ENCODE measurements at regions not wholly inside any gene's neighbourhood (a gene's known extent, or its start where the extent isn't known, plus 50 kb on each side); places are given as distances from the start of the nearest gene placed in this dataset.

DNA sequence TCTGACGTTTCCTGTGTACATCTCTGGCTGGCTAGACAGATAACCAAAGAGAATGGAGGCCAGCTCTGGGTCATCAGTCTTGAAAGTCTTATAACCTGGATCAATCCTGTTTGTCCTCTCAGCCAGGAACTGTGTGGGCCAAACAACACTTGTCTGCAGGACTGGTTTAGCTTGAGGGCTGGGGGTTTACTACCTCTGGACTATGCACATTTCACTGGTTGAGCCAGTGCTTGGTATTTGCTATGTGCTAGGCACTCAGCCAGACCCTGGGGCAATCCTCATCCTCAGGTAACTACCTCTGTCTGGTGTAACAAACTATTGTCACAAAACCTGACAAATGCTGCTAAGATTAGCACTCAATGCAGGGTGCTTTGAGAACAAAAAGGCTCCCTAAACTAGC lies 169.7 kb downstream of the HAUS1 start:
- Histone ChIP-seq H3K79me2 (ENCODE audit: low read length) (no peaks in the 10 kb centered on the region), H3K4me1 (ENCODE audit: low read length) (no peaks in the 10 kb centered on the region), H3K9ac (ENCODE audit: low read length) (no peak overlapping the region), H3K27me3 (ENCODE audit: low read depth, low read length) (no peaks in the 10 kb centered on the region), H4K20me1 (ENCODE audit: insufficient read depth, low read length) (peaks cover 4% of the 10 kb centered on the region; the same call in 1 of the 2 replicates), H2AFZ (ENCODE audit: low read depth, low read length) (no peak overlapping the region), H3K36me3 (replicated peaks; ENCODE audit: low read depth, low read length) (peaks cover 15% of the 10 kb centered on the region), H3K9me3 (ENCODE audit: insufficient read depth, low read length) (no peaks in the 10 kb centered on the region), H3K4me3 (ENCODE audit: low read length) (no peak overlapping the region), H3K4me2 (ENCODE audit: low read length) (no peak overlapping the region), H3K27ac (ENCODE audit: low read length) (no peak overlapping the region)
- TF ChIP-seq EZH2phosphoT487 (IDR thresholded peaks at IDR 0.05; ENCODE audit: low read depth) (no peak), CTCF (IDR thresholded peaks at IDR 0.05; ENCODE audit: low read depth, low read length) (no peak)

GRCh38 chr18:46274266-46274665 lies 170.1 kb downstream of the HAUS1 start:
- H3K4me1 ChIP-seq (ENCODE audit: low read length), result no peaks in the 10 kb centered on the region
- H2AFZ ChIP-seq (ENCODE audit: low read depth, low read length), result no peak overlapping the region
- no peak overlapping the region for H3K9ac ChIP-seq (ENCODE audit: low read length)
- peaks cover 4% of the 10 kb centered on the region; the same call in 1 of the 2 replicates for H4K20me1 ChIP-seq (ENCODE audit: insufficient read depth, low read length)
- no peaks in the 10 kb centered on the region for H3K9me3 ChIP-seq (ENCODE audit: insufficient read depth, low read length)
- peaks cover 11% of the 10 kb centered on the region for H3K36me3 ChIP-seq (replicated peaks; ENCODE audit: low read depth, low read length)
- no peak overlapping the region for H3K4me2 ChIP-seq (ENCODE audit: low read length)
- no peaks in the 10 kb centered on the region for H3K27me3 ChIP-seq (ENCODE audit: low read depth, low read length)
- H3K27ac ChIP-seq (ENCODE audit: low read length), result no peak overlapping the region
- H3K79me2 ChIP-seq (ENCODE audit: low read length), result no peaks in the 10 kb centered on the region
- TF ChIP-seq CTCF (IDR thresholded peaks at IDR 0.05; ENCODE audit: low read depth, low read length) (no peak), EZH2phosphoT487 (IDR thresholded peaks at IDR 0.05; ENCODE audit: low read depth) (no peak)
- no peak overlapping the region for H3K4me3 ChIP-seq (ENCODE audit: low read length)

- H3K9ac ChIP-seq (ENCODE audit: low read length), result no peak overlapping the region
- no peaks in the 10 kb centered on the region for H3K9me3 ChIP-seq (ENCODE audit: insufficient read depth, low read length)
- H3K4me3 ChIP-seq (ENCODE audit: low read length), result no peak overlapping the region
- no peaks in the 10 kb centered on the region for H3K27me3 ChIP-seq (ENCODE audit: low read depth, low read length)
- 0 out of 2 replicates have a peak, but pooled peaks cover 4% of the 10 kb centered on the region for H4K20me1 ChIP-seq (ENCODE audit: insufficient read depth, low read length)
- H3K4me2 ChIP-seq (ENCODE audit: low read length), result no peak overlapping the region
- no peak overlapping the region for H3K27ac ChIP-seq (ENCODE audit: low read length)
- no peaks in the 10 kb centered on the region for H3K4me1 ChIP-seq (ENCODE audit: low read length)
- TF ChIP-seq CTCF (IDR thresholded peaks at IDR 0.05; ENCODE audit: low read depth, low read length) (no peak), EZH2phosphoT487 (IDR thresholded peaks at IDR 0.05; ENCODE audit: low read depth) (no peak)
- no peak overlapping the region for H2AFZ ChIP-seq (ENCODE audit: low read depth, low read length)
- no peaks in the 10 kb centered on the region for H3K79me2 ChIP-seq (ENCODE audit: low read length)
- peaks cover 5% of the 10 kb centered on the region for H3K36me3 ChIP-seq (replicated peaks; ENCODE audit: low read depth, low read length)
Measured at GRCh38 chr18:46275370-46275769, 171.2 kb downstream of the HAUS1 start.

GRCh38 chr18:46276748-46277147 lies 172.6 kb downstream of the HAUS1 start:
- Histone ChIP-seq H3K27ac (ENCODE audit: low read length) (no peak overlapping the region), H3K79me2 (ENCODE audit: low read length) (no peaks in the 10 kb centered on the region), H3K4me3 (ENCODE audit: low read length) (no peak overlapping the region), H4K20me1 (ENCODE audit: insufficient read depth, low read length) (0 out of 2 replicates have a peak, but pooled peaks cover 4% of the 10 kb centered on the region), H3K9ac (ENCODE audit: low read length) (no peak overlapping the region), H3K27me3 (ENCODE audit: low read depth, low read length) (no peaks in the 10 kb centered on the region), H3K9me3 (ENCODE audit: insufficient read depth, low read length) (no peaks in the 10 kb centered on the region), H3K36me3 (replicated peaks; ENCODE audit: low read depth, low read length) (no peaks in the 10 kb centered on the region), H3K4me1 (ENCODE audit: low read length) (no peaks in the 10 kb centered on the region), H2AFZ (ENCODE audit: low read depth, low read length) (no peak overlapping the region), H3K4me2 (ENCODE audit: low read length) (no peak overlapping the region)
- no peak for TF ChIP-seq EZH2phosphoT487 (IDR thresholded peaks at IDR 0.05; ENCODE audit: low read depth)
- no peak for TF ChIP-seq CTCF (IDR thresholded peaks at IDR 0.05; ENCODE audit: low read depth, low read length)

All from OCI-LY3 (cell line).